Coronary artery (tissue), 2 donors: ENCODE measurements at regions not wholly inside any gene's neighbourhood (a gene's known extent, or its start where the extent isn't known, plus 50 kb on each side); places are given as distances from the start of the nearest gene placed in this dataset.

ENCODE experiments used
- DNase-seq: peaks from one replicate; pipeline ENCODE4 v3.0.0-alpha.2; 2017; ENCODE audit warnings: low spot score
- H3K27ac ChIP-seq, 2 donors: fragments of 200-600 bp; sonication (generic); one replicate each; pipeline ENCODE4 v1.5.1; 2016 to 2019
- H3K4me3 ChIP-seq: fragments of 200-600 bp; sonication (generic); 2 replicates; pipeline ENCODE4 v1.5.1; 2016; ENCODE audit warnings: mild to moderate bottlenecking, moderate library complexity
- CTCF ChIP-seq: fragments of 200-600 bp; sonication (generic); IDR thresholded peaks from one replicate; pipeline ENCODE4 v1.5.1; 2019; ENCODE audit warnings: antibody characterized with exemption

- Histone ChIP-seq H3K4me3 (no peak overlapping the region), H3K27ac (no peak overlapping the region)
- no peak for DNase-seq
- TF ChIP-seq CTCF: no peak
Observed at GRCh38 chr5:145246961-145247744, 588.0 kb downstream of the PRELID2 start.

GRCh38 chr5:145246379-145246778 is 588.8 kb downstream of the PRELID2 start:
- no peak for TF ChIP-seq CTCF
- Histone ChIP-seq H3K27ac (no peak overlapping the region), H3K4me3 (no peak overlapping the region)
- DNase-seq: no peak

- Histone ChIP-seq H3K4me3 (peak overlapping the region; percentile 51), H3K27ac (peak overlapping the region; percentile 15 to 42)
- DNase-seq: no peak
- no peak for TF ChIP-seq CTCF
Observed at GRCh38 chr5:145245354-145245753, 589.8 kb downstream of the PRELID2 start.

GRCh38 chr5:145244788-145245187 is 590.4 kb downstream of the PRELID2 start:
- Histone ChIP-seq H3K27ac (peak overlapping the region; percentile 15 to 42), H3K4me3 (peak overlapping the region; percentile 51)
- no peak for DNase-seq
- no peak for TF ChIP-seq CTCF

GRCh38 chr5:145244251-145244650 is 590.9 kb downstream of the PRELID2 start:
- TF ChIP-seq CTCF: no peak
- H3K27ac ChIP-seq: peak overlapping the region; percentile 15 to 57
- no peak for DNase-seq
- H3K4me3 ChIP-seq: no peak overlapping the region

- no peak for TF ChIP-seq CTCF
- Histone ChIP-seq H3K4me3 (no peak overlapping the region), H3K27ac (no peak overlapping the region)
- no peak for DNase-seq
Observed at GRCh38 chr5:145243016-145243415, 592.1 kb downstream of the PRELID2 start.

- no peak for TF ChIP-seq CTCF
- Histone ChIP-seq H3K27ac (no peak overlapping the region), H3K4me3 (no peak overlapping the region)
- DNase-seq: no peak
Observed at GRCh38 chr5:145242551-145242950, 592.6 kb downstream of the PRELID2 start.
